H1 (cell line): ENCODE measurements at regions not wholly inside any gene's neighbourhood (a gene's known extent, or its start where the extent isn't known, plus 50 kb on each side); places are given as distances from the start of the nearest gene placed in this dataset.

Experiments
- CTCF ChIA-PET: fragments of 300-600 bp; sonication (Branson Sonifier 250); formaldehyde crosslinking; loops from one replicate; lab custom pipeline; 2021; ENCODE audit not compliant: partially characterized antibody; lab: Charles Lee
- POLR2A ChIA-PET: fragments of 300-600 bp; sonication (Branson Sonifier 250); formaldehyde crosslinking; loops from one replicate; lab custom pipeline; 2021; ENCODE audit warnings: inconsistent platforms; ENCODE audit not compliant: partially characterized antibody; lab: Charles Lee
- DNase-seq, 2 experiments: peaks; one replicate each; pipeline versions ENCODE4 v3.0.0 to v3.0.0-alpha.2; 2010 to 2022; ENCODE audit warnings: low spot score in 2 of 2, low read depth in 1 of 2, mixed read lengths in 1 of 2
- FAIRE-seq: peaks from 2 replicates; lab custom pipeline; 2011; peaks lifted over from hg19 to GRCh38; lab: Jason Lieb, UNC
- H2AFZ ChIP-seq: 2 replicates; pipeline ENCODE4 v1.8.1; 2012; ENCODE audit warnings: low read length, inconsistent platforms
- H2AK5ac ChIP-seq: 2 replicates; pipeline ENCODE4 v1.6.1; 2013; ENCODE audit warnings: low read depth, low read length
- H2BK120ac ChIP-seq: replicated peaks from 2 replicates; pipeline ENCODE3; 2013; ENCODE audit warnings: low read depth, low read length, inconsistent platforms
- H2BK12ac ChIP-seq: 2 replicates; pipeline ENCODE4 v1.6.1; 2013; ENCODE audit warnings: low read depth, low read length
- H2BK15ac ChIP-seq: 2 replicates; pipeline ENCODE4 v1.6.1; 2013; ENCODE audit warnings: low read length
- H2BK20ac ChIP-seq: 2 replicates; pipeline ENCODE4 v1.6.1; 2013; ENCODE audit warnings: low read length
- H2BK5ac ChIP-seq: 2 replicates; pipeline ENCODE4 v1.6.1; 2013; ENCODE audit warnings: low read depth, low read length
- H3K14ac ChIP-seq: 2 replicates; pipeline ENCODE4 v1.6.1; 2013; ENCODE audit warnings: inconsistent platforms; ENCODE audit not compliant: insufficient read length
- H3K18ac ChIP-seq: 2 replicates; pipeline ENCODE4 v1.6.1; 2013; ENCODE audit warnings: low read length; ENCODE audit errors: extremely low read depth
- H3K23ac ChIP-seq: 2 replicates; pipeline ENCODE4 v1.6.1; 2013; ENCODE audit warnings: inconsistent platforms; ENCODE audit not compliant: insufficient read length
- H3K23me2 ChIP-seq: 2 replicates; pipeline ENCODE4 v1.6.1; 2013; ENCODE audit warnings: low read depth, low read length
- H3K27ac ChIP-seq: 2 replicates; pipeline ENCODE4 v1.6.1; 2011; ENCODE audit warnings: low read depth, low read length, inconsistent platforms
- H3K27me3 ChIP-seq, 4 experiments: replicated peaks in 1 of 4; 1 replicate in 1 of 4; 2 replicates in 3 of 4; pipeline versions ENCODE4 v1.6.1 to v1.8.1; 2011 to 2013; ENCODE audit warnings: low read length in 3 of 4, mild to moderate bottlenecking in 3 of 4, inconsistent platforms in 2 of 4, mixed read lengths in 2 of 4, moderate library complexity in 1 of 4; ENCODE audit not compliant: control insufficient read depth in 3 of 4, insufficient read depth in 3 of 4; ENCODE audit errors: extremely low read depth in 1 of 4
- H3K36me3 ChIP-seq, 4 experiments: 2 replicates each; pipeline versions ENCODE4 v1.6.1 to v1.8.1; 2011 to 2013; ENCODE audit warnings: mild to moderate bottlenecking in 4 of 4, low read length in 3 of 4, moderate library complexity in 2 of 4, control low read depth in 1 of 4, inconsistent platforms in 1 of 4; ENCODE audit not compliant: insufficient read depth in 4 of 4, control insufficient read depth in 2 of 4
- H3K4ac ChIP-seq: replicated peaks from 2 replicates; pipeline ENCODE3; 2013; ENCODE audit warnings: low read length, low read depth, mixed read lengths, inconsistent platforms; ENCODE audit not compliant: insufficient read length
- H3K4me1 ChIP-seq, 4 experiments: replicated peaks in 1 of 4; 1 replicate in 1 of 4; 2 replicates in 3 of 4; pipeline versions ENCODE4 v1.6.1 to v1.8.1; 2011 to 2013; ENCODE audit warnings: low read length in 3 of 4, inconsistent platforms in 2 of 4, mixed read lengths in 1 of 4; ENCODE audit not compliant: insufficient read depth in 4 of 4, control insufficient read depth in 3 of 4
- H3K4me2 ChIP-seq, 2 experiments: 2 replicates each; pipeline versions ENCODE4 v1.6.1 to v1.8.1; 2011 to 2013; ENCODE audit warnings: low read depth in 2 of 2, low read length in 2 of 2, control low read depth in 1 of 2, inconsistent platforms in 1 of 2, mild to moderate bottlenecking in 1 of 2; ENCODE audit not compliant: insufficient read depth in 1 of 2
- H3K4me3 ChIP-seq, 4 experiments: fragments of 200-600, 300-600 bp in 1 of 4; sonication (generic), shearing (Covaris generic), sonication (Bioruptor Twin) in 1 of 4; 2 replicates each; pipeline versions ENCODE4 v1.5.1 to v1.8.1; 2011 to 2016; ENCODE audit warnings: low read length in 4 of 4, low read depth in 3 of 4, control low read depth in 2 of 4, inconsistent platforms in 2 of 4, mild to moderate bottlenecking in 2 of 4, mixed read lengths in 1 of 4, moderate library complexity in 1 of 4; ENCODE audit not compliant: insufficient read depth in 2 of 4; ENCODE audit errors: extremely low read depth in 1 of 4
- H3K56ac ChIP-seq: replicated peaks from 2 replicates; pipeline ENCODE3; 2013; ENCODE audit warnings: low read depth, mild to moderate bottlenecking, mixed read lengths, low read length, inconsistent platforms; ENCODE audit not compliant: insufficient read length
- H3K79me1 ChIP-seq: 2 replicates; pipeline ENCODE4 v1.6.1; 2013; ENCODE audit warnings: low read depth, low read length, control low read depth
- H3K79me2 ChIP-seq, 2 experiments: 2 replicates each; pipeline versions ENCODE4 v1.6.1 to v1.8.1; 2012 to 2013; ENCODE audit warnings: low read length in 2 of 2, mild to moderate bottlenecking in 2 of 2, inconsistent platforms in 1 of 2; ENCODE audit not compliant: insufficient read depth in 2 of 2, control insufficient read depth in 1 of 2
- H3K9ac ChIP-seq, 4 experiments: replicated peaks in 1 of 4; 1 replicate in 1 of 4; 2 replicates in 3 of 4; pipeline versions ENCODE4 v1.6.1 to v1.8.1; 2011 to 2013; ENCODE audit warnings: low read depth in 3 of 4, low read length in 3 of 4, control low read depth in 2 of 4, mild to moderate bottlenecking in 2 of 4, moderate library complexity in 2 of 4, inconsistent platforms in 1 of 4; ENCODE audit errors: extremely low read depth in 1 of 4
- H3K9me3 ChIP-seq, 2 experiments: 2 replicates each; pipeline versions ENCODE4 v1.6.1 to v1.8.1; 2012 to 2013; ENCODE audit warnings: mild to moderate bottlenecking in 2 of 2, moderate library complexity in 2 of 2, control low read depth in 1 of 2, inconsistent platforms in 1 of 2, low read depth in 1 of 2, low read length in 1 of 2, mixed read lengths in 1 of 2; ENCODE audit not compliant: insufficient read depth in 2 of 2
- H4K20me1 ChIP-seq, 2 experiments: replicated peaks in 1 of 2; 2 replicates each; pipeline versions ENCODE3 to v1.8.1; 2011 to 2013; ENCODE audit warnings: inconsistent platforms in 2 of 2, low read length in 2 of 2, mild to moderate bottlenecking in 1 of 2; ENCODE audit not compliant: insufficient read depth in 2 of 2, control insufficient read depth in 1 of 2
- H4K5ac ChIP-seq: 2 replicates; pipeline ENCODE4 v1.6.1; 2013; ENCODE audit warnings: low read length, low read depth, mixed read lengths, inconsistent platforms; ENCODE audit not compliant: insufficient read length
- H4K8ac ChIP-seq: 2 replicates; pipeline ENCODE4 v1.8.0; 2013; ENCODE audit warnings: mild to moderate bottlenecking, moderate library complexity, low read length, inconsistent platforms; ENCODE audit not compliant: insufficient read depth; ENCODE audit errors: extremely low read depth
- H4K91ac ChIP-seq: replicated peaks from 2 replicates; pipeline ENCODE3; 2013; ENCODE audit warnings: low read length, mixed read lengths, inconsistent platforms; ENCODE audit not compliant: insufficient read length
- BCL11A ChIP-seq, 2 experiments: IDR thresholded peaks; one replicate each; pipeline ENCODE4 v1.6.1; 2011; ENCODE audit warnings: low read depth in 2 of 2, low read length in 2 of 2, mild to moderate bottlenecking in 2 of 2
- CBX5 ChIP-seq: fragments of 300-800, 300-1000 bp; sonication (generic); IDR thresholded peaks from 2 replicates; pipeline ENCODE4 v1.7.1; 2016; ENCODE audit warnings: antibody characterized with exemption, low read length, low read depth
- EGR1 ChIP-seq: IDR thresholded peaks from 2 replicates; pipeline ENCODE4 v1.6.1; 2011; ENCODE audit warnings: low read depth, low read length, borderline replicate concordance
- EP300 ChIP-seq, 2 experiments: IDR thresholded peaks; 1 replicate in 1 of 2; 2 replicates in 1 of 2; pipeline ENCODE4 v1.6.1; 2011 to 2012; ENCODE audit warnings: low read depth in 2 of 2, low read length in 2 of 2, mild to moderate bottlenecking in 2 of 2, borderline replicate concordance in 1 of 2, inconsistent platforms in 1 of 2, moderate library complexity in 1 of 2
- HDAC6 ChIP-seq: IDR thresholded peaks from one replicate; pipeline ENCODE4 v1.7.1; 2012; ENCODE audit warnings: low read depth, mild to moderate bottlenecking, inconsistent platforms, low read length, moderate library complexity
- KDM4A ChIP-seq: IDR thresholded peaks from one replicate; pipeline ENCODE4 v1.7.1; 2012; ENCODE audit warnings: low read depth, mild to moderate bottlenecking, moderate library complexity, low read length, inconsistent platforms; ENCODE audit not compliant: severe bottlenecking
- KDM5A ChIP-seq: fragments of 200-600 bp; IDR thresholded peaks from 2 replicates; pipeline ENCODE4 v1.7.1; 2012; ENCODE audit warnings: mild to moderate bottlenecking, low read length, inconsistent platforms, mixed read lengths
- POLR2AphosphoS5 ChIP-seq: IDR thresholded peaks from 2 replicates; pipeline ENCODE4 v1.6.1; 2011; ENCODE audit warnings: low read depth, low read length
- RAD21 ChIP-seq, 2 experiments: IDR thresholded peaks in 1 of 2; conservative IDR thresholded peaks in 1 of 2; 2 replicates each; pipeline ENCODE4 v1.6.1; 2011; ENCODE audit warnings: low read depth in 2 of 2, low read length in 2 of 2, improper control_type of control experiment in 1 of 2, inconsistent platforms in 1 of 2, mild to moderate bottlenecking in 1 of 2, moderate library complexity in 1 of 2
- RFX5 ChIP-seq: IDR thresholded peaks from 2 replicates; pipeline ENCODE4 v1.6.1; 2011; ENCODE audit warnings: low read depth, low read length, improper control_type of control experiment, borderline replicate concordance
- RXRA ChIP-seq: IDR thresholded peaks from 2 replicates; pipeline ENCODE4 v1.6.1; 2011; ENCODE audit warnings: low read depth, mild to moderate bottlenecking, low read length, moderate library complexity; ENCODE audit not compliant: insufficient read depth
- SIRT6 ChIP-seq: IDR thresholded peaks from one replicate; pipeline ENCODE4 v1.7.1; 2012; ENCODE audit warnings: low read length, inconsistent platforms
- SP1 ChIP-seq: IDR thresholded peaks from 2 replicates; pipeline ENCODE4 v1.6.1; 2011; ENCODE audit warnings: low read depth, low read length
- SP2 ChIP-seq: IDR thresholded peaks from 2 replicates; pipeline ENCODE4 v1.6.1; 2012; ENCODE audit warnings: mild to moderate bottlenecking, low read length, inconsistent platforms
- TAF7 ChIP-seq: optimal IDR thresholded peaks from 2 replicates; pipeline ENCODE3; 2011; ENCODE audit warnings: low read depth, mild to moderate bottlenecking, inconsistent platforms, low read length, moderate library complexity, borderline replicate concordance
- TEAD4 ChIP-seq: IDR thresholded peaks from 2 replicates; pipeline ENCODE4 v1.6.1; 2012; ENCODE audit warnings: low read depth, low read length, inconsistent platforms, mixed read lengths
- WGBS, 2 experiments: shearing (Covaris generic) in 1 of 2; methylation state at CpG; one replicate each; pipeline versions ENCODE4 v1.1.6 to v1.1.7; 2013 to 2015; ENCODE audit warnings: low lambda C conversion rate in 2 of 2, mixed read lengths in 2 of 2, inconsistent platforms in 1 of 2, low coverage in 1 of 2, missing lambda C conversion rate in 1 of 2; ENCODE audit not compliant: insufficient replicate concordance in 2 of 2, insufficient coverage in 1 of 2, insufficient read length in 1 of 2; ENCODE audit errors: extremely low coverage in 1 of 2, missing lambda C conversion rate in 1 of 2; 5-methylcytosine and 5-hydroxymethylcytosine counted together

DNA sequence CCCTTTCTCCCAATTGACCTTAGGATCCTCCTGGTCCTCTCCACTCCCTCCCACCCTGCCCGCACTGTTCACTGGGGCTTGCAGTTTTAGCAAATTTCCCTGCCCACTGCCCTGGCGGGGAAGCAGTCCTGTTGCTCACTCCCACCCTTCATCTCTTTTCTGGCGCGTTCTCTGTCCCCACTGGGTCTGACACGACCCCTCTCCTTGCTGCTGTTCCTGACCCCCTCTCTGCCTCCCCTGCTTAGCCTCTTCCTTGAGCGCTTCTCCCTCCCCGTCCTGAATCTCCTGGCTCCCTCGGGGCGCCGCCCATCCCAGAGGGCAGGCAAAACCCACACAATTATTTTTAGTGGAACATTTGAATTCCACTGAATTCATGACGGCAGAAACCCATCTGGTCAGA is 1796.4 kb downstream of the TP53TG3F start:
- Histone ChIP-seq H2AK5ac (no peak overlapping the region), H3K9ac (no peak overlapping the region), H4K20me1 (no peaks in the 10 kb centered on the region), H2BK15ac (no peak overlapping the region), H2BK20ac (no peak overlapping the region), H3K79me2 (no peaks in the 10 kb centered on the region), H3K36me3 (no peaks in the 10 kb centered on the region), H4K8ac (no peak overlapping the region), H2AFZ (no peak overlapping the region), H3K79me1 (no peaks in the 10 kb centered on the region), H3K18ac (no peak overlapping the region), H3K23me2 (no peaks in the 10 kb centered on the region), H3K23ac (no peak overlapping the region), H3K27me3 (no peaks in the 10 kb centered on the region), H2BK5ac (no peak overlapping the region), H2BK12ac (no peak overlapping the region), H3K4me1 (no peaks in the 10 kb centered on the region), H3K4ac (no peak overlapping the region), H4K91ac (no peak overlapping the region), H2BK120ac (no peak overlapping the region), H3K4me2 (no peak overlapping the region), H3K4me3 (no peak overlapping the region), H3K27ac (no peak overlapping the region), H3K14ac (no peak overlapping the region), H3K56ac (no peak overlapping the region), H4K5ac (no peak overlapping the region), H3K9me3 (peaks cover 39 to 50% of the 10 kb centered on the region in 2 experiments)
- WGBS, 2 experiments, result 87% methylated on average over 10 of the region's 11 CpGs; no CpG with 5 or more reads in 1 of the 2 experiments
- FAIRE-seq (no peak), DNase-seq (no peak)
- POLR2A ChIA-PET, result no interaction called here
- CTCF ChIA-PET, result no interaction called here
- TF ChIP-seq RFX5 (no peak), POLR2AphosphoS5 (no peak), KDM5A (no peak), SP2 (no peak), SP1 (no peak), KDM4A (no peak), EGR1 (no peak), TAF7 (no peak), BCL11A (IDR thresholded peaks at IDR 0.05; ENCODE audit: low read depth in 2 of 2, low read length in 2 of 2) (no peak), HDAC6 (no peak), RXRA (no peak), EP300 (IDR thresholded peaks at IDR 0.05; ENCODE audit: borderline replicate concordance in 1 of 2, low read depth in 2 of 2, low read length in 2 of 2) (no peak), SIRT6 (no peak), CBX5 (no peak), TEAD4 (no peak), RAD21 (IDR thresholded peaks at IDR 0.05 in 1 of 2, conservative IDR thresholded peaks at IDR 0.05 in 1 of 2; ENCODE audit: low read depth in 2 of 2, low read length in 2 of 2) (no peak)
